ENCODE measurements at regions not wholly inside any gene's neighbourhood (a gene's known extent, or its start where the extent isn't known, plus 50 kb on each side); places are given as distances from the start of the nearest gene placed in this dataset.

- no peak for TF ChIP-seq ZNF687 (IDR thresholded peaks at IDR 0.05)
- TF ChIP-seq PBX3 (IDR thresholded peaks at IDR 0.05; ENCODE audit: insufficient replicate concordance, low read depth, low read length) = no peak
- 0 out of 3 replicates have a peak, but pooled peaks have one; percentile 12 for TF ChIP-seq POU2F2 (IDR thresholded peaks at IDR 0.05; ENCODE audit: borderline replicate concordance, low read depth, low read length)
- no peak for TF ChIP-seq MAX (IDR thresholded peaks at IDR 0.05; ENCODE audit: low read depth, low read length)
Measured at GRCh38 chr20:16158090-16158975, 414.9 kb downstream of the KIF16B start (continued).

GRCh38 chr20:16147916-16148315 lies 425.3 kb downstream of the KIF16B start:
- no peak overlapping the region for H3K4me3 ChIP-seq
- FAIRE-seq (no peak), DNase-seq (ENCODE audit: low read depth, low spot score) (no peak), ATAC-seq (no peak)
- intact Hi-C loops (cut with micrococcal nuclease; ENCODE audit: unreplicated experiment) = no loop called here
- H3K4me1 ChIP-seq (ENCODE audit: control insufficient read depth, insufficient read depth, low read length) = no peaks in the 10 kb centered on the region
- H3K4me2 ChIP-seq (ENCODE audit: control insufficient read depth, insufficient read depth) = no peak overlapping the region
- no TSS peak for BruUV-seq (replicated peaks)
- no peaks in the 10 kb centered on the region for H3K79me2 ChIP-seq (ENCODE audit: control insufficient read depth, insufficient read depth, low read length)
- WGBS (ENCODE audit: insufficient coverage, insufficient replicate concordance, low lambda C conversion rate, missing lambda C conversion rate) = 18% methylated on average over 2 of the region's 2 CpGs
- ChIA-PET SMC1A (ENCODE audit: uncharacterized antibody, unreplicated experiment) (interaction anchor here (1.0 kb wide), 1 partner anchor 63 kb away, joined by 3 read pairs; no protein-coding TSS in a partner anchor), CTCF (no interaction called here), RAD21 (ENCODE audit: unreplicated experiment) (no interaction called here), POLR2A (no interaction called here)
- H3K27me3 ChIP-seq (replicated peaks in 1 of 2; ENCODE audit: control insufficient read depth in 2 of 2, insufficient read depth in 2 of 2, low read length in 1 of 2) = no peaks in the 10 kb centered on the region
- H2AFZ ChIP-seq (ENCODE audit: control insufficient read depth, low read depth, low read length) = no peak overlapping the region
- H3K9me3 ChIP-seq (replicated peaks; ENCODE audit: control insufficient read depth, insufficient read depth, low read length) = no peaks in the 10 kb centered on the region; the same call in 2 of the 3 replicates
- in situ Hi-C loops (cut with MboI) = no loop called here
- no peak overlapping the region for H3K27ac ChIP-seq (ENCODE audit: control insufficient read depth, insufficient read depth)
- H3K36me3 ChIP-seq (ENCODE audit: control insufficient read depth in 2 of 2, insufficient read depth in 2 of 2, low read length in 1 of 2) = no peaks in the 10 kb centered on the region
- H4K20me1 ChIP-seq (ENCODE audit: control insufficient read depth, insufficient read depth) = no peaks in the 10 kb centered on the region
- H3K9ac ChIP-seq (ENCODE audit: control insufficient read depth, insufficient read depth, low read length) = no peak overlapping the region
- no peak for TF ChIP-seq SUPT20H (IDR thresholded peaks at IDR 0.05; ENCODE audit: borderline replicate concordance, control insufficient read depth, low read depth, low read length)
- TF ChIP-seq ZNF217 (IDR thresholded peaks at IDR 0.05) = no peak
- TF ChIP-seq PRDM15 (CRISPR knock-in tag; IDR thresholded peaks at IDR 0.05) = no peak
- no peak for TF ChIP-seq PBX3 (IDR thresholded peaks at IDR 0.05; ENCODE audit: insufficient replicate concordance, low read depth, low read length)
- no peak for TF ChIP-seq CHD1 (IDR thresholded peaks at IDR 0.05; ENCODE audit: low read depth, low read length)
